ENCODE measurements at regions not wholly inside any gene's neighbourhood (a gene's known extent, or its start where the extent isn't known, plus 50 kb on each side); places are given as distances from the start of the nearest gene placed in this dataset.
"Not testable (repeated sequence)": the region's sequence is repeated elsewhere in the genome, so short reads cannot be mapped to it uniquely, and the experiment has no call there.

DNA sequence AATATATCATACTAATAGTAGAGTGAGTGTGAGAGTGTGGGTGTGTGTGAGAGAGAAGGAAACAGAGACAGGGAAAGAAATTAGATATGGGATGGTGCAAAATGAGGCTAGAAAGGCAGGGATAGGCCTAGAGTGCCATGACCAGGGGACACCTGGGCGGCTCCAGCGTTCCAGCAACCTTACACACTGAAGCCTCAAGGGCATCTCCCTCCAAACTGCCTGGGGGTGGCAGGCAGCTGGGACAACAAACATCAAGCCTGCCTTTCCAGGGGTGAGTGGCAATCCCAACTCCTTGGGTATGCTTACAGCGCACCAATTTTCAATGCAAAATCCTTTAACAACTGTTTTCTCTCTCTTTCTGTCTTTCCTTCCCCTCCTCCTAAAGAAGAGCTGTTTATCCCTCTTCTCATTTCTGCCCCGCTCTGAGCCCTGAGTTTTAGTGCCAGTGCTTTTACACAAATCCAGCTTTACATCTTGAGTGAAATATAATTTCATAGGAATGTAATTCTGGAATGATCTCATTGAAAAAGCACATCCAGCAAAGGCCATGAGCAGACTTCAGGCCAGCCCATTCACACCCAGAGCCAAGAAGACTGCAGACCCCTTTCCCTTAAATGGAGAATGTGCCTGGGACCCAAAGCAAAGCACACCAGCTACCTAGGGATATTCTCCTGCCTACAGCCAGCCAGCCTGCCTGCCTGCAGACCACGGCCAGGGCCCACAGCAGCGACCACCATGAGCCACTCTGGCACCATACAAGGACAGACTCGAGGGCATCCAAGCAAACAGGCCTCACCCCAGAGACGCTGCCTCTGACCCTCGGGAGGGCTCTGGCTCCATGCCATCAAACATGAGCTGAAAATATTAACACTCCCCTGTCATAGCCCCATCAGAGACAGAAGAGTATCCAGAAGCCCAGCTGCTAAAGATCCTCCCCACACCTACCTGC is 90.3 kb downstream of the RPL27A start:
- DNase-seq (ENCODE audit: low read depth), result no peak
- no peak overlapping the region for H3K4me3 ChIP-seq (ENCODE audit: low read length)
- TF ChIP-seq, protein P1, sequence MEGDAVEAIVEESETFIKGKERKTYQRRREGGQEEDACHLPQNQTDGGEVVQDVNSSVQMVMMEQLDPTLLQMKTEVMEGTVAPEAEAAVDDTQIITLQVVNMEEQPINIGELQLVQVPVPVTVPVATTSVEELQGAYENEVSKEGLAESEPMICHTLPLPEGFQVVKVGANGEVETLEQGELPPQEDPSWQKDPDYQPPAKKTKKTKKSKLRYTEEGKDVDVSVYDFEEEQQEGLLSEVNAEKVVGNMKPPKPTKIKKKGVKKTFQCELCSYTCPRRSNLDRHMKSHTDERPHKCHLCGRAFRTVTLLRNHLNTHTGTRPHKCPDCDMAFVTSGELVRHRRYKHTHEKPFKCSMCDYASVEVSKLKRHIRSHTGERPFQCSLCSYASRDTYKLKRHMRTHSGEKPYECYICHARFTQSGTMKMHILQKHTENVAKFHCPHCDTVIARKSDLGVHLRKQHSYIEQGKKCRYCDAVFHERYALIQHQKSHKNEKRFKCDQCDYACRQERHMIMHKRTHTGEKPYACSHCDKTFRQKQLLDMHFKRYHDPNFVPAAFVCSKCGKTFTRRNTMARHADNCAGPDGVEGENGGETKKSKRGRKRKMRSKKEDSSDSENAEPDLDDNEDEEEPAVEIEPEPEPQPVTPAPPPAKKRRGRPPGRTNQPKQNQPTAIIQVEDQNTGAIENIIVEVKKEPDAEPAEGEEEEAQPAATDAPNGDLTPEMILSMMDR (conservative IDR thresholded peaks at IDR 0.05; ENCODE audit: low read length), result no peak

DNA sequence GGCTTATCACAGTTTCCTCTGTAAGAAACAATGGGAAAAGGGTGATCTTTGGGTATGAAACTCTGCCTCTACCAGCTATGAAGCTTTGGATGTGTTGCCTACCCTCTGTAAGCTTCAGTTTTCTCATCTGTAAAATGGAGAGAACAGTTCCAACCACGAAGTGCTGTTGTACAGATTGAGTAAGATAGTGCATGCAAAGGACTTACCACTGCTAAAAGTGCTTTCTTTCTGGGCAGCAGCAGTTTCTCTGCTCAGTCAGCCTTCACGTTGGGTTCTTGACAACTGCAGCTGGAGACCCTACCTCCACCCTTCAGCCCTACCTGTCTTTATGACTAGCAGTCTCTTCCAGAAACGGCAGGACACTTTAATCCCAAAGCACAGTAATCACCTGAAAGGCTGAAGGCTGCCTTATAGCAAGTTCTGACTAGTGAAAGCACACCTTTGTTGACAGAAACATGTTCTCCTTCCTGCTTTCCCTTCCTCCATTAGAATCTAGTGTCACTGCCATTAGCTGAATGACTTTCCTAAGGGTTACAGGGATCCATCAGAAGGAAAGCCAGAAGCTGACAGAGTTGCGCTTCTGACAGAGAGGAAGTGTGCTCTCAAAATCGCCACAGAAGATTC is 91.4 kb downstream of the RPL27A start:
- TF ChIP-seq, protein P1 (conservative IDR thresholded peaks at IDR 0.05; ENCODE audit: low read length), result no peak
- no peak overlapping the region for H3K4me3 ChIP-seq (ENCODE audit: low read length)
- no peak for DNase-seq (ENCODE audit: low read depth)

DNA sequence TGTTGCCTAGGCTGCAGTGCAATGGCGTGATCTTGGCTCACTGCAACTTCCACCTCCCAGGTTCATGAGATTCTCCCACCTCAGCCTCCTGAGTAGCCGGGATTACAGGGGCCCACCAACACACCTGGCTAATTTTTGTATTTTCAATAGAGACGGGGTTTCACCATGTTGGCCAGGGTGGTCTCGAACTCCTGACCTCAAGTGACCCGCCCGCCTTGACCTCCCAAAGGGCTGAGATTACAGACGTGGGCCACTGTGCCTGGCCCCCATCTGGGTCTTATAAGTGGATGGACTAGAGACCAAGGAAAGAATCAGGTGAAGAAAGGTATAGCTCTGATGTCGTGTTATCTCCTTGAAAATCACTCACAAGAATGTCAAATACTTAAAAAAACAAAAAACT is 92.3 kb downstream of the RPL27A start:
- DNase-seq (ENCODE audit: low read depth); H3K4me3 ChIP-seq (ENCODE audit: low read length): not testable (repeated sequence)

DNA sequence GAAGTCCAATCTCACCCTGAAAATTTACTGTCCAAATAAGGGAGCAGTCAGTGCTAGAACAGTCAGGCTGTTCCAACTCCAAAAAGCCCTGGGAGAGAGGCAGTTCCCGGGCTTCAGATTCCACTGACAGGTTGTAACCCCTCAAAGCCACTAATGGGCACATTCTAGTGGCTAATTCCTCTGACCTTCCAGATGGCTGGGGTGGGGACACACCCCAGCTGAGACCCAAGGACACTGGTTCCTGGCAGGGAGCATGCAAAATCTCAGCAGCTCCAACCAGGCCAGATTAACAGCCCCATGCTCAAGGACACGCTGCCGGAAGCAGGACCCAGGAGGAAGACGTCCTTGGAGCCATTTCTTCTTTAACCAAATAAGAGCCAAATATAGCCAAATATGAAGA is 92.7 kb downstream of the RPL27A start:
- H3K4me3 ChIP-seq (ENCODE audit: low read length), result no peak overlapping the region
- TF ChIP-seq, protein P1 (conservative IDR thresholded peaks at IDR 0.05; ENCODE audit: low read length), result no peak
- DNase-seq (ENCODE audit: low read depth), result peak; percentile 65

DNA sequence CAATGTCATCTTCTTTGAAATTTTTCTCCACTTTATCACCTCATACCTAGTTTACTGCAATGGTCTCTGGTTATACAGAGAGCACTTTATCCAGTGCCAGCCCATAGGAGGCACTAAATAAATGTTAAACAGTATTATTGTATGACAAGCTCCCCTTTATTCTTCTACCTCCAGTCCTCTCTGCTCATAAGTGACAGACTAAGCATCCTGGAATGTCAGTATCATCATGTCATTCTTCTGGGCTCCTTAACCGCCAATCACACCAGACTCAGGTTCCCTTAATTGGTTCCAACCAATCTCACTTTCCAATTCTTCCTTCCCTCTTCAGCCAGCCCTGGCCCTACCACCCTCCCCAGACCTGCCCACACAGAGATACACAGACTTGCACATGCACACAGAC is 93.1 kb downstream of the RPL27A start:
- no peak overlapping the region for H3K4me3 ChIP-seq (ENCODE audit: low read length)
- DNase-seq (ENCODE audit: low read depth), result no peak
- TF ChIP-seq, protein P1 (conservative IDR thresholded peaks at IDR 0.05; ENCODE audit: low read length), result no peak

DNA sequence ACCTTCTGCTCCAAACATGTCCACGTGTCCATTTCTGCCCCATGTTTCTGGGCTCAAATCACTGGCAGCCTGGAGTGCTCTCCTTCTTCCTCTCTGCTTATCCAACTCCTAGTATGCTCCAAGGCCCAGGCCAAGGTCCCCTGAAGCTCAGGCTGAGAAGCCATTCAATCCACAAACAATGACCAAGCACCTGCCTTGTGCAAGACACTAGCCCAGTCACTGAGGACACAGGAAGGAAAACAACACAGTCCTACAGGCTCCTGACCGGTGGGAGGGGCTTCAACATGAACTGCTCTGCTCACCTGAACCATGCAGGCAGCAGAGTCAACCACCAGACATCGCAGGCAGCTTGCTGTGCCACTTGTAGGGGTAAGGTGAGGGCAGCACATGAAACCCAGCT is 93.6 kb downstream of the RPL27A start:
- DNase-seq (ENCODE audit: low read depth), result no peak
- no peak overlapping the region for H3K4me3 ChIP-seq (ENCODE audit: low read length)
- TF ChIP-seq, protein P1 (conservative IDR thresholded peaks at IDR 0.05; ENCODE audit: low read length), result no peak

DNA sequence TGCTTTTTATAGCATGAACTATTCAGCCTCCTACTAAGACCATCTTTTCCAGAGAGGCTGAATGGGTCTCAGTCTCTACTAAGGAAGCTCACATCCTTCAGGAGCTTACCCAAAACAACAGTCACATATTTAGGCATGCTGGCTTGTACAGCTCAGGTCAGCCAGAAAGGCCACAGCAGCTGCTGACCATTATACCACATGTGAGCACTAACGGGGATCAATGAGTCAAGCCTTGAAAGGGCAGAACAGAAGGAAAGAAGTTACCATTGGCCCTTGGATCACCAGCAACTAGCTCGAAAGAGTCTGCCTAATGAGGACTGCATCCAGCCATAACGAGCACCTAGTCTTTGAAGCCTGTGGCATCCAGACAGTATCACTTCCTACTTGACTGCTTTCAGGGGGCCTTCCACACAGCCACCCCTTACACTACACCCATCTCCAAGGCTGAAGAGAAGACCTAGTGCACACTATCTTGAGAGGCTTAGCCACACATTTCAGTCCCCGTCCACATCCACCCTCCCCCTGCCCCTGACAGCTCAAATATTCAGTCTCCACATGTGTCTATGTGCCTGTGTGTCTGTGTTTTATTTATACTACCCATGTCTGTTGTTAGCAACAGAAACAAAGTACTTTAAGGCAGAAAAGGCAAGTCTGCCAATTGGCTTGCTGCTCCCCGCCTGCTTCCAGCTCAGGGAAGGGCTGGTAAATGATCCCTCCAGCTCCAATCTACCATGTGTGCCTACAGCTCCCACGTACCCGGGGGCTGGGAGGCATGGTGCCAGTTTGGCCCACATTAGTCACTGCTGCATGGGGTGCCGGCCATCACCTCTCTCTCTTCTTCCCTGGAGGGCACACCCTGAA is 95.5 kb downstream of the RPL27A start:
- peak; percentile 80 for DNase-seq (ENCODE audit: low read depth)
- TF ChIP-seq, protein P1 (conservative IDR thresholded peaks at IDR 0.05; ENCODE audit: low read length), result no peak
- H3K4me3 ChIP-seq (ENCODE audit: low read length), result no peak overlapping the region
